Adrenal gland (tissue), 9 donors: ENCODE measurements at regions not wholly inside any gene's neighbourhood (a gene's known extent, or its start where the extent isn't known, plus 50 kb on each side); places are given as distances from the start of the nearest gene placed in this dataset.

Experiments
- DNase-seq, 7 donors: peaks; one replicate each; pipeline ENCODE4 v3.0.0-alpha.2; 2019 to 2020
- H3K27ac ChIP-seq, 5 donors: fragments of 200-600 bp; sonication (generic) in 4 of 5; 1 replicate in 3 of 5; 2 replicates in 2 of 5; pipeline versions ENCODE4 v1.5.1 to v1.8.0; 2016 to 2020; ENCODE audit warnings: mild to moderate bottlenecking in 1 of 5
- H3K27me3 ChIP-seq: fragments of 200-600 bp; 2 replicates; pipeline ENCODE4 v1.8.0; 2021
- H3K36me3 ChIP-seq, 2 donors: fragments of 200-600 bp; replicated peaks in 1 of 2; 1 replicate in 1 of 2; 2 replicates in 1 of 2; pipeline versions ENCODE4 v1.5.1 to v1.8.0; 2018 to 2022
- H3K4me1 ChIP-seq, 2 donors: fragments of 200-600 bp; replicated peaks in 1 of 2; 1 replicate in 1 of 2; 2 replicates in 1 of 2; pipeline versions ENCODE4 v1.5.1 to v1.8.0; 2018 to 2021
- H3K4me3 ChIP-seq, 4 donors: fragments of 200-600 bp; sonication (generic) in 3 of 4; one replicate each; pipeline ENCODE4 v1.5.1; 2016 to 2018
- H3K9me3 ChIP-seq, 3 donors: fragments of 200-600 bp; sonication (generic) in 1 of 3; replicated peaks in 1 of 3; 1 replicate in 2 of 3; 2 replicates in 1 of 3; pipeline versions ENCODE4 v1.5.1 to v1.8.0; 2016 to 2021
- POLR2A ChIP-seq, 2 donors: fragments of 450-650 bp; IDR thresholded peaks; one replicate each; pipeline ENCODE4 v1.6.1; 2017; ENCODE audit warnings: antibody characterized with exemption in 2 of 2, mild to moderate bottlenecking in 2 of 2, moderate library complexity in 1 of 2
- WGBS, 4 donors: extraction: QIAGEN DNeasy Blood & Tissue Kit in 2 of 4; methylation state at CpG; one replicate each; pipeline versions ENCODE4 v1.1.5 to v1.1.7; 2013 to 2017; 5-methylcytosine and 5-hydroxymethylcytosine counted together
- intact Hi-C, 2 donors: fragments of 100-400 bp; cut with DNase I; formaldehyde crosslinking; loops; one replicate each; pipeline versions ENCODE4 v1.14.1 to v1.15.0; 2022 to 2023
- TF ChIP-seq, protein P1 (sequence below), 6 experiments: fragments of 450-650 bp in 4 of 6; fragments of 200-600 bp in 2 of 6; sonication (generic) in 1 of 6; IDR thresholded peaks; 1 replicate in 5 of 6; 2 replicates in 1 of 6; pipeline versions ENCODE4 v1.5.1 to v1.8.0; 2016 to 2021; ENCODE audit warnings: antibody characterized with exemption in 6 of 6, mild to moderate bottlenecking in 2 of 6, moderate library complexity in 1 of 6
- donor health status: healthy with polysubstance abuse.
- donor health status: Bipolar disorder and iron deficiency.
- donor health status: DM: yes; HTN: yes; CAD: no.
- donor health status: DM: no; HTN: no; CAD: no.
- donor health status: DM: no; HTN: no; CAD: no.

DNA sequence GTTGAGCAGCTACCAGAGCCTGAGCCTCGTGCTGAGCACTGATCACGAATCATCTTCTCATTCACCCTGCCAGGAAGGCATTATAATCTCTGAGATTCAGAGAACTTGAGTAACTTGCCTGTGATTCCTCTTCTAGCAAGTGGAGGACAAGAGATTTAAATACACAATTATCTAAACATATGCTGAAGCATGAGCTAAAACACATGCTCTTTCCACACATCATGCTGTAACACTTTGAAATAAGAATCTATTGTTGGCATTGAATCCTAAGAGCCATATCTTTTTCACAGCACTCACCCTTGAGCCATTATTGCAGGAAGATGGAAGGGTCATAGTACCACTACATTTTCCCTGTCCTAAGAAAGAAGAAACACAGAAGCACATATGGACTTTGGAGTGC is 722.5 kb upstream of the API5 start:
- intact Hi-C loops: no loop called here
- H3K4me3 ChIP-seq: no peak overlapping the region
- peaks cover 0 to 4% of the 10 kb centered on the region in 2 donors for H3K4me1 ChIP-seq
- H3K36me3 ChIP-seq: no peaks in the 10 kb centered on the region
- no peak for DNase-seq
- 71 to 77% (median 75%) methylated on average over 2 of the region's 2 CpGs for WGBS, 4 donors
- TF ChIP-seq, protein P1, sequence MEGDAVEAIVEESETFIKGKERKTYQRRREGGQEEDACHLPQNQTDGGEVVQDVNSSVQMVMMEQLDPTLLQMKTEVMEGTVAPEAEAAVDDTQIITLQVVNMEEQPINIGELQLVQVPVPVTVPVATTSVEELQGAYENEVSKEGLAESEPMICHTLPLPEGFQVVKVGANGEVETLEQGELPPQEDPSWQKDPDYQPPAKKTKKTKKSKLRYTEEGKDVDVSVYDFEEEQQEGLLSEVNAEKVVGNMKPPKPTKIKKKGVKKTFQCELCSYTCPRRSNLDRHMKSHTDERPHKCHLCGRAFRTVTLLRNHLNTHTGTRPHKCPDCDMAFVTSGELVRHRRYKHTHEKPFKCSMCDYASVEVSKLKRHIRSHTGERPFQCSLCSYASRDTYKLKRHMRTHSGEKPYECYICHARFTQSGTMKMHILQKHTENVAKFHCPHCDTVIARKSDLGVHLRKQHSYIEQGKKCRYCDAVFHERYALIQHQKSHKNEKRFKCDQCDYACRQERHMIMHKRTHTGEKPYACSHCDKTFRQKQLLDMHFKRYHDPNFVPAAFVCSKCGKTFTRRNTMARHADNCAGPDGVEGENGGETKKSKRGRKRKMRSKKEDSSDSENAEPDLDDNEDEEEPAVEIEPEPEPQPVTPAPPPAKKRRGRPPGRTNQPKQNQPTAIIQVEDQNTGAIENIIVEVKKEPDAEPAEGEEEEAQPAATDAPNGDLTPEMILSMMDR (IDR thresholded peaks at IDR 0.05): no peak
- TF ChIP-seq POLR2A (IDR thresholded peaks at IDR 0.05): no peak
- H3K27ac ChIP-seq: no peak overlapping the region
- H3K9me3 ChIP-seq: no peaks in the 10 kb centered on the region
- H3K27me3 ChIP-seq: no peaks in the 10 kb centered on the region

DNA sequence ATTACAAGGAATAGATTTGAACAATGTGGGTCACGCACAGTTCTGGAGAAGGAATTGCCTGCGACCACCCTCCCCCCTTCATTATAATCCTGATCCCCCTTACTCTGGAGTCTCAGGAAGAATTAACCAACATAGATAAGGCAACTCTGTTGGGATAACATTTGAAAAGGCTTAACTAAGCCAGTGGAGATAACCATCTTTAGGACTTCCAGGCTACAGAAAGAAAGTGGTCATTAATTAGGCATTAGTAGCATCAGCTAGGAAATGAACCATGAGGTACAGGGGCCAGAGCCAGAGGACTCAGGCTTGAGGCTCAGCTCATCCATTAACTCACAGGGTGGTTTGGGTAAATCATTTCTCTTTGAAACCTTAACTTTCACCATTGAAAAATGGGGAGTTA is 720.0 kb upstream of the API5 start:
- no peak for DNase-seq
- no peak overlapping the region for H3K27ac ChIP-seq
- H3K36me3 ChIP-seq: no peaks in the 10 kb centered on the region
- WGBS, 4 donors: 70 to 100% (median 88%) methylated on average over 2 of the region's 2 CpGs
- TF ChIP-seq POLR2A (IDR thresholded peaks at IDR 0.05): no peak
- TF ChIP-seq, protein P1 (IDR thresholded peaks at IDR 0.05): no peak
- intact Hi-C loops: no loop called here
- peaks cover 0 to 4% of the 10 kb centered on the region in 2 donors for H3K4me1 ChIP-seq
- H3K4me3 ChIP-seq: no peak overlapping the region
- H3K27me3 ChIP-seq: no peaks in the 10 kb centered on the region
- no peaks in the 10 kb centered on the region for H3K9me3 ChIP-seq

DNA sequence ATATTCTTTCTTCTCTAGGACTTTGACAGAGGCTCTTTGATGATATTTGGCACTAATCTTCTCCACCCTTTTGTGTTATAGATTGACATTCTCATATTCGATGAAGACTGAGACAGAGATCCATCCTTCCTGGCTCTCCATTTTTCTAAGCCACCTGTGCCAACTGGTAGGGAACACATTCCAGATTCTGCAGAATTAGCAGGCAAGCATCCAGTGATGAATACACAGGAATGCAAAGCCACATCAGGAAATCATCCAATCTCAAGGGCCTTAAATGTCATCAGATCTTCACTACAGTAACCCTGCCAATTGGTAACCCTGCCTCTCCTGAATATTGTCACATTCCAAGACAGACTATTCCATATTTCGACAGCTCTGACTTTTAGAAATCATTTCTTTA is 718.4 kb upstream of the API5 start:
- TF ChIP-seq, protein P1 (IDR thresholded peaks at IDR 0.05): no peak
- TF ChIP-seq POLR2A (IDR thresholded peaks at IDR 0.05): no peak
- Histone ChIP-seq H3K4me1 (peaks cover 0 to 4% of the 10 kb centered on the region in 2 donors), H3K36me3 (no peaks in the 10 kb centered on the region), H3K9me3 (no peaks in the 10 kb centered on the region), H3K4me3 (no peak overlapping the region), H3K27ac (no peak overlapping the region), H3K27me3 (no peaks in the 10 kb centered on the region)
- DNase-seq: no peak
- intact Hi-C loops: no loop called here
- 57 to 67% (median 62%) methylated on average over 2 of the region's 2 CpGs for WGBS, 4 donors

DNA sequence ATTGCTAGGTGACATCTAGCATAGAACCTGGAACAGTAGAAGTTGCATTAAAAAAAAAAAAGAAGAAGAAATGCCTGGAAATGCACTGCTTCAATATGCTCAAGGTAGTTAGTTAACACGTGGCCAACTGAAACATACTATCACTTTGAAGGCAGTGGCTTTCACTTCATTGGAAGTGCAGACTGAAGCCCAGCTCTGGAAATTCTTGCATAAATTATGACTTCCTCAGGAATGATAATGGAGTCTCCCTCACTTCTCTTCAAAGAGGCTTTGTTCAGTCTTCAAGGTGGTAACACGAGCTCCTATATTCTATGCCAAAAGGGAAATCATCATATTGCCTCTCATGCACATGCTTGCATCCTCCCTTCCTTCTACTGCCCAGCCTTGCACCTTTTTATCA is 715.9 kb upstream of the API5 start:
- Histone ChIP-seq H3K9me3 (no peaks in the 10 kb centered on the region), H3K4me1 (peaks cover 0 to 4% of the 10 kb centered on the region in 2 donors), H3K36me3 (no peaks in the 10 kb centered on the region), H3K27me3 (no peaks in the 10 kb centered on the region), H3K4me3 (no peak overlapping the region), H3K27ac (no peak overlapping the region)
- intact Hi-C loops: no loop called here
- WGBS, 4 donors: 52 to 75% (median 57%) methylated on average over 2 of the region's 2 CpGs
- TF ChIP-seq, protein P1 (IDR thresholded peaks at IDR 0.05): no peak
- no peak for TF ChIP-seq POLR2A (IDR thresholded peaks at IDR 0.05)
- DNase-seq: no peak
